ENCODE measurements at regions not wholly inside any gene's neighbourhood (a gene's known extent, or its start where the extent isn't known, plus 50 kb on each side); places are given as distances from the start of the nearest gene placed in this dataset.

GRCh38 chr11:69870766-69871165 is 51.5 kb upstream of the FGF3 start:
- TF ChIP-seq POLR2A (IDR thresholded peaks at IDR 0.05; ENCODE audit: low read depth, low read length) (no peak), TAF1 (IDR thresholded peaks at IDR 0.05; ENCODE audit: low read depth, low read length) (no peak), POLR2AphosphoS5 (IDR thresholded peaks at IDR 0.05; ENCODE audit: low read depth, low read length) (no peak), PAX5 (IDR thresholded peaks at IDR 0.05; ENCODE audit: insufficient read depth, low read length, severe bottlenecking) (no peak)

Measured in GM12891 (cell line).